ENCODE measurements at regions not wholly inside any gene's neighbourhood (a gene's known extent, or its start where the extent isn't known, plus 50 kb on each side); places are given as distances from the start of the nearest gene placed in this dataset.
A peak's percentile ranks its signal among the peaks of the same experiment; 100 is the strongest.

DNA sequence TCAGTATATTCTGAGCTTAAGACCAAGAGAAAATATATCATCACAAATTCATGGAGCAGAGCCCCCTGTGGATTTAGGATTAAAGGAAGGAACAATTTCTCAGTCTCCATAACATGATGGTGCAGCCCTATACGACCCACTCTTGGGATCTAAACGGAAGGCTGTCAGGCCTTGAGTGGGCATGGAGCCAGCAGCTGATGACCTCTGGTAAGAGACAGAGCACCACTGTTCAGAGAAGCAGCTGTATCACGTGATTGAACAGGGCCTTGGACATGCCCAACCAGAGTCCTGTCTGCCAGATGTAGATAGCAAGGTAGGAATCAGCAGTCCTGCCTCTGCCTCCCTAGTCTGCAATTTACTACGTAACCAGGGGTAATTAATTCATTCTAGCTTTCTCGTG is 259.4 kb upstream of the POU3F2 start:
- Histone ChIP-seq H3K36me3 (no peaks in the 10 kb centered on the region), H3K27me3 (no peaks in the 10 kb centered on the region), H3K9me3 (no peaks in the 10 kb centered on the region), H3K4me3 (no peak overlapping the region), H3K4me1 (no peaks in the 10 kb centered on the region), H3K27ac (no peak overlapping the region)
- no peak for ATAC-seq
- WGBS, 4 donors: 37 to 49% (median 40%) methylated on average over 5 of the region's 5 CpGs
- DNase-seq: peak in 3 of 5 donors; percentile 7 to 29 (median 22)
- intact Hi-C loops (cut with DNase I): no loop called here
- no peak for TF ChIP-seq POLR2A (IDR thresholded peaks at IDR 0.05)
- TF ChIP-seq, protein P1, sequence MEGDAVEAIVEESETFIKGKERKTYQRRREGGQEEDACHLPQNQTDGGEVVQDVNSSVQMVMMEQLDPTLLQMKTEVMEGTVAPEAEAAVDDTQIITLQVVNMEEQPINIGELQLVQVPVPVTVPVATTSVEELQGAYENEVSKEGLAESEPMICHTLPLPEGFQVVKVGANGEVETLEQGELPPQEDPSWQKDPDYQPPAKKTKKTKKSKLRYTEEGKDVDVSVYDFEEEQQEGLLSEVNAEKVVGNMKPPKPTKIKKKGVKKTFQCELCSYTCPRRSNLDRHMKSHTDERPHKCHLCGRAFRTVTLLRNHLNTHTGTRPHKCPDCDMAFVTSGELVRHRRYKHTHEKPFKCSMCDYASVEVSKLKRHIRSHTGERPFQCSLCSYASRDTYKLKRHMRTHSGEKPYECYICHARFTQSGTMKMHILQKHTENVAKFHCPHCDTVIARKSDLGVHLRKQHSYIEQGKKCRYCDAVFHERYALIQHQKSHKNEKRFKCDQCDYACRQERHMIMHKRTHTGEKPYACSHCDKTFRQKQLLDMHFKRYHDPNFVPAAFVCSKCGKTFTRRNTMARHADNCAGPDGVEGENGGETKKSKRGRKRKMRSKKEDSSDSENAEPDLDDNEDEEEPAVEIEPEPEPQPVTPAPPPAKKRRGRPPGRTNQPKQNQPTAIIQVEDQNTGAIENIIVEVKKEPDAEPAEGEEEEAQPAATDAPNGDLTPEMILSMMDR (IDR thresholded peaks at IDR 0.05): no peak

DNA sequence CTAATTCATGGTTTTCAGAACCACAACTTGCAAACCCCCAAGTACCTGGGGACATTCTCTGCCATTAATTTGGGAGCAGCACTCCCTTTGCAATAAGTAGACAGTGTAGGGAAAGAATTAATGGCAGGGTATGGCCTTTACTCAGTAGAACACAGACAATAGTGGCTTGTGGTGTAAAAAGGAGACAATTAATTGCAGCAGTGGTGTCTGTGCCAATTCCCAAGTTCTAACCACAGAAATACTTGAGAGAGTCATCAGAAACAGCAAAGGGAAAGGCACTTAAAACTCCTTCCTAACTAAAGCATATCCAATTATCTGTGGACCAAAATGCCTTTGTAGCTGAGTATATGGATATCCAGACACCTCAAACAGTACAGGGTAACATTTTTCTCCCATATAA is 257.6 kb upstream of the POU3F2 start:
- H3K36me3 ChIP-seq: no peaks in the 10 kb centered on the region
- no peak for TF ChIP-seq POLR2A (IDR thresholded peaks at IDR 0.05)
- TF ChIP-seq, protein P1 (IDR thresholded peaks at IDR 0.05): no peak
- H3K27ac ChIP-seq: no peak overlapping the region
- ATAC-seq: no peak
- intact Hi-C loops (cut with DNase I): no loop called here
- H3K27me3 ChIP-seq: no peaks in the 10 kb centered on the region
- H3K4me1 ChIP-seq: no peaks in the 10 kb centered on the region
- H3K4me3 ChIP-seq: no peak overlapping the region
- H3K9me3 ChIP-seq: no peaks in the 10 kb centered on the region
- DNase-seq: no peak

DNA sequence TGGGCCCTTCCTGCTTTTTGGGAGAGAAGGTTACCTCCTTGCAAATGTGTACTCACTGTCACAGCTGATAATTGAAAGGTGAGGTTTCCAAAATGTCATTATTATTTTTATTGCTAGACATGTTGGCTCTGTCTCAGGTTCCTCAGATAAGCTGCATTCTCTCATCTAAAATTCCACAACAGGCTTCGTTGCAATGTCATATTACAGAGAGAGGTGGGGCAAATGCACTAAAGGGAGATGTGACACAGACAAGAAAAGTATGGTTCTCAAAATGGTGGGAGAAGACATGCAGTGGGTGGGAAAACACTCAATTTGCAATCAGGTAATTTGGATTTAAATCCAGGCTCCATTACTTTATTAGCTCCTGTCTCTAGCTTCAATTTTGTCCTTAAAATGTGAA is 256.4 kb upstream of the POU3F2 start:
- H3K27me3 ChIP-seq: no peaks in the 10 kb centered on the region
- H3K4me3 ChIP-seq: no peak overlapping the region
- no peak for ATAC-seq
- 21 to 39% (median 32%) methylated on average over 1 of the region's 1 CpG for WGBS, 4 donors
- DNase-seq: no peak
- H3K36me3 ChIP-seq: no peaks in the 10 kb centered on the region
- intact Hi-C loops (cut with DNase I): no loop called here
- no peaks in the 10 kb centered on the region for H3K9me3 ChIP-seq
- no peak overlapping the region for H3K27ac ChIP-seq
- no peaks in the 10 kb centered on the region for H3K4me1 ChIP-seq
- TF ChIP-seq POLR2A (IDR thresholded peaks at IDR 0.05): no peak
- TF ChIP-seq, protein P1 (IDR thresholded peaks at IDR 0.05): no peak

DNA sequence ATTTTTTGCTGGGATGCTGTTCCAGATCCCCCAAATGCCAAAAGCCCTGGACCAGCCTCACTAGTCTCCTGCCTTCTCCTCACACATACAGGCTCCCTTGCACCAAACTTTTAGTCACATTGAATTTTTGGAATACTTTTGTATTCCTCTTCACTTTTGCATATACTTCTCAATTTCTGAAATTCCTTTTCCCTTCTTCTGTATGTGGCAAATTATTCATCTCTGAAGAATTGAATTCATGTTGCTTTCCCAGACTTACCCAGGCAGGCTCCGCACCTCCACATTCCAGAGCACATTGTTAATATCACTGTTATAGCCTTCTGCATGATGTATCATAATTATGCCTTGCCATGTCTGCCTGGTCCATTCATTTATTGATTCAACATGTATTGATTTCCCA is 255.3 kb upstream of the POU3F2 start:
- 89 to 94% (median 92%) methylated on average over 1 of the region's 1 CpG for WGBS, 4 donors
- Histone ChIP-seq H3K4me1 (no peaks in the 10 kb centered on the region), H3K27ac (no peak overlapping the region), H3K36me3 (no peaks in the 10 kb centered on the region), H3K27me3 (no peaks in the 10 kb centered on the region), H3K4me3 (no peak overlapping the region), H3K9me3 (no peaks in the 10 kb centered on the region)
- no peak for ATAC-seq
- DNase-seq: no peak
- no peak for TF ChIP-seq POLR2A (IDR thresholded peaks at IDR 0.05)
- TF ChIP-seq, protein P1 (IDR thresholded peaks at IDR 0.05): no peak
- intact Hi-C loops (cut with DNase I): no loop called here
